ENCODE measurements at regions not wholly inside any gene's neighbourhood (a gene's known extent, or its start where the extent isn't known, plus 50 kb on each side); places are given as distances from the start of the nearest gene placed in this dataset.

GRCh38 chr16:66130296-66130905 is 236.1 kb upstream of the CDH5 start:
- no peak overlapping the region for H3K4me3 ChIP-seq (ENCODE audit: low read depth, low read length)
- TF ChIP-seq CTCF (conservative IDR thresholded peaks at IDR 0.05; ENCODE audit: low read depth, low read length), result no peak
- no peak for DNase-seq (ENCODE audit: low read depth)

GRCh38 chr16:66129196-66129595 is 237.3 kb upstream of the CDH5 start:
- no peak for DNase-seq (ENCODE audit: low read depth)
- H3K4me3 ChIP-seq (ENCODE audit: low read depth, low read length), result no peak overlapping the region
- no peak for TF ChIP-seq CTCF (conservative IDR thresholded peaks at IDR 0.05; ENCODE audit: low read depth, low read length)

- H3K4me3 ChIP-seq (ENCODE audit: low read depth, low read length), result no peak overlapping the region
- DNase-seq (ENCODE audit: low read depth), result no peak
- no peak for TF ChIP-seq CTCF (conservative IDR thresholded peaks at IDR 0.05; ENCODE audit: low read depth, low read length)
Measured at GRCh38 chr16:66128371-66128770, 238.1 kb upstream of the CDH5 start.

- no peak for TF ChIP-seq CTCF (conservative IDR thresholded peaks at IDR 0.05; ENCODE audit: low read depth, low read length)
- H3K4me3 ChIP-seq (ENCODE audit: low read depth, low read length), result no peak overlapping the region
- no peak for DNase-seq (ENCODE audit: low read depth)
Measured at GRCh38 chr16:66127459-66128370, 238.8 kb upstream of the CDH5 start.

GRCh38 chr16:66121466-66121865 is 245.0 kb upstream of the CDH5 start:
- no peak for TF ChIP-seq CTCF (conservative IDR thresholded peaks at IDR 0.05; ENCODE audit: low read depth, low read length)
- no peak for DNase-seq (ENCODE audit: low read depth)

GRCh38 chr16:66120656-66121055 is 245.8 kb upstream of the CDH5 start:
- no peak overlapping the region for H3K4me3 ChIP-seq (ENCODE audit: low read depth, low read length)
- DNase-seq (ENCODE audit: low read depth), result no peak
- TF ChIP-seq CTCF (conservative IDR thresholded peaks at IDR 0.05; ENCODE audit: low read depth, low read length), result no peak

More at GRCh38 chr16:66121466-66121865, 245.0 kb upstream of the CDH5 start:
- no peak overlapping the region for H3K4me3 ChIP-seq (ENCODE audit: low read depth, low read length)
